ENCODE measurements at regions not wholly inside any gene's neighbourhood (a gene's known extent, or its start where the extent isn't known, plus 50 kb on each side); places are given as distances from the start of the nearest gene placed in this dataset. TPM values are rescaled to one million over a fixed set of nuclear protein-coding genes. Genes with fewer than 3 reads are reported as not detected.

- DNase-seq (ENCODE audit: low read depth), result no peak
Measured at GRCh38 chr12:31783556-31783955, 54.7 kb upstream of the AMN1 start.

DNA sequence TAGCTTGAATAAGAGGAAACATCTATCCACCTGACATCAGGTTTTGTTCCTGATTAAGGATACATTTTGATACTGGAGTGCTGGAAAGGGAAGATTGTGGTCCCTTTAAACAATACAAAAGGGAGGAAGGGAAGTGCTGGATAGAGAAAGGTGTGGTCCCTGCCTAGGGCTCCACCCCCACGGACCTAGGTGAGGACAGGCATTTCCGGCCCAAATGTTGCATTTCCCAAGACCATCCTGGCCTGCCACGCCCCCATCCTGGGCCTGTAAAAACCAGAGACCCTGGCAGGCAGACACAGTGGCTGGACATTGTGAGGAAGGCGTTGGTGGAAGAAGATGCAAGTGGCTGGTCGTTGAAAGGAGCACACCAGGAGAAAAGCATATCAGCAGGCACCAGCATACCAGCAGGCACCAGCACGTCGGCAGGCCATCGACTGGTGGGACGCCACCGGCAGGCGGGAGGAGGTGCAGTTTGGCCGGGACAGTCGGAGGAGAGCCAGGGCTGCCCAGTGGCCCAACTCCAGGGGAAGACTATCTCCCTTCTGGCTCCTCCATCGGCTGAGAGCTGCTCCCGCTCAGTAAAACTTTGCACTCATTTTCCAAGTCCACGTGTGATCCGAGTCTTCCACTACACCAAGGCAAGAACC, 53.2 kb upstream of the AMN1 start:
- DNase-seq (ENCODE audit: low read depth), result no peak

- no peak for DNase-seq (ENCODE audit: low read depth)
Measured at GRCh38 chr12:31780096-31780495, 51.3 kb upstream of the AMN1 start.

DNA sequence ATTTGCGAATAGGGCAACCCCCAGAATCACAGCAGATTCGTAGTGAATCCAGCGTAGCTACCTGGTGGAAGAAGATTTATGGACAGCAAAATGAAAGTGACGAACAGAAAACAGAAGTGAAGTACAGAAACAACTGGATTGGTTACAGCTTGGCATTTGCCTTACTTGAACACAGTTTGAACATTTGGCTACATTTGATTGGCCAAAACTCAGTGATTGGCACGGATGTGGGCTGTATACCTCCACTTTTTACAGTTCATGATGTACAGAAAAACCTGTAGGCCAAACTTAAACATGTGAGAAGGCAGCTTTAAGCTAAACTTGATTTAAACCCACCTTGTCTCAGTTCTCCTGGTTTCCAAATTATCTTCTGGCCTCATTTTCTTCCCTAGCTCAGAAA, 49.9 kb upstream of the AMN1 start:
- no peak for DNase-seq (ENCODE audit: low read depth)

Small RNA genes lying in the stretch of these regions (small RNA-seq; reads per million reads assigned to genes)
- gene RF00402 (not detected), gene RNU6-1069P (not detected)
